Esophagus muscularis mucosa (tissue), 4 donors: ENCODE measurements at regions not wholly inside any gene's neighbourhood (a gene's known extent, or its start where the extent isn't known, plus 50 kb on each side); places are given as distances from the start of the nearest gene placed in this dataset.

ENCODE experiments used
- DNase-seq: peaks from one replicate; pipeline ENCODE4 v3.0.0-alpha.2; 2017; ENCODE audit errors: extremely low spot score
- H3K27ac ChIP-seq, 4 donors: fragments of 200-600 bp; sonication (generic); replicated peaks in 1 of 4; 1 replicate in 3 of 4; 2 replicates in 1 of 4; pipeline ENCODE4 v1.5.1; 2016 to 2019; ENCODE audit warnings: mild to moderate bottlenecking in 1 of 4
- H3K27me3 ChIP-seq, 4 donors: fragments of 200-600 bp; sonication (generic); one replicate each; pipeline versions ENCODE4 v1.5.1 to v1.6.0; 2016 to 2019
- H3K36me3 ChIP-seq, 4 donors: fragments of 200-600 bp; sonication (generic); one replicate each; pipeline ENCODE4 v1.5.1; 2016 to 2019
- H3K4me1 ChIP-seq, 4 donors: fragments of 200-600 bp; sonication (generic); one replicate each; pipeline ENCODE4 v1.5.1; 2016 to 2019
- H3K4me3 ChIP-seq, 4 donors: fragments of 200-600 bp; sonication (generic); 1 replicate in 2 of 4; 2 replicates in 2 of 4; pipeline ENCODE4 v1.5.1; 2016 to 2019; ENCODE audit warnings: mild to moderate bottlenecking in 4 of 4, moderate library complexity in 1 of 4
- H3K9me3 ChIP-seq, 4 donors: fragments of 200-600 bp; sonication (generic); 1 replicate in 3 of 4; 2 replicates in 1 of 4; pipeline ENCODE4 v1.5.1; 2016 to 2019
- EP300 ChIP-seq: sonication (generic); formaldehyde crosslinking; IDR thresholded peaks from one replicate; pipeline ENCODE4 v1.6.1; 2017; ENCODE audit warnings: antibody characterized with exemption
- POLR2A ChIP-seq: fragments of 450-650 bp; IDR thresholded peaks from one replicate; pipeline ENCODE4 v1.6.1; 2017; ENCODE audit warnings: antibody characterized with exemption, moderate library complexity, mild to moderate bottlenecking, low read depth
- POLR2AphosphoS5 ChIP-seq, 2 donors: sonication (generic); formaldehyde crosslinking; IDR thresholded peaks; one replicate each; pipeline ENCODE4 v1.6.1; 2017; ENCODE audit warnings: antibody characterized with exemption in 2 of 2
- WGBS: methylation state at CpG from one replicate; pipeline ENCODE4 v1.1.5; 2018; 5-methylcytosine and 5-hydroxymethylcytosine counted together
- intact Hi-C: fragments of 100-400 bp; cut with DNase I; formaldehyde crosslinking; loops from one replicate; pipeline ENCODE4 v1.15.1; 2023
- TF ChIP-seq, protein P1 (sequence below), 3 experiments: fragments of 200-600 bp in 2 of 3; fragments of 450-650 bp in 1 of 3; sonication (generic) in 2 of 3; IDR thresholded peaks; one replicate each; pipeline ENCODE4 v1.5.1; 2017 to 2019; ENCODE audit warnings: antibody characterized with exemption in 3 of 3, mild to moderate bottlenecking in 2 of 3, moderate library complexity in 1 of 3

DNA sequence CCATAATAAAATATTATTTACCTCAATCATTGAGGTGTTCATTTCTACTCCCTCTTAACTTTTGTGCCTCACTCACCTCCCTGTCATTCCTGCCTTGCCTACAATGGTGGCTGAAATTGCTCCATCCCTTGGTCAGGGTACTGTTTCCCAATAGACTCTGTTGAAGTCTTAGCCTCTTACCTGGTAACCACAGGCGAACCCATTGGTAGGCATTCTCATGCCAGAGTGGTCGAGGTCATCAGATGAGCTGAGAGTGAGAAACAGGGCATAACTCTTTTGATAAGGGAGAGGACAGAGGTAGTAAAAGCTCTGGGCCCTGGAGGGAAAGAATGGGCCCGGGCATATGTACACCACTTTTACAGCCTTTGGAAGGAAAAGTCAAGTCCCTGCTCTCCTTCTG lies 265.6 kb downstream of the ARRDC4 start:
- no peaks in the 10 kb centered on the region for H3K9me3 ChIP-seq
- WGBS, result 86% methylated on average over 3 of the region's 3 CpGs
- intact Hi-C loops, result no loop called here
- H3K27me3 ChIP-seq, result no peaks in the 10 kb centered on the region
- H3K4me3 ChIP-seq, result no peak overlapping the region
- H3K36me3 ChIP-seq, result no peaks in the 10 kb centered on the region
- no peak for DNase-seq
- TF ChIP-seq, protein P1, sequence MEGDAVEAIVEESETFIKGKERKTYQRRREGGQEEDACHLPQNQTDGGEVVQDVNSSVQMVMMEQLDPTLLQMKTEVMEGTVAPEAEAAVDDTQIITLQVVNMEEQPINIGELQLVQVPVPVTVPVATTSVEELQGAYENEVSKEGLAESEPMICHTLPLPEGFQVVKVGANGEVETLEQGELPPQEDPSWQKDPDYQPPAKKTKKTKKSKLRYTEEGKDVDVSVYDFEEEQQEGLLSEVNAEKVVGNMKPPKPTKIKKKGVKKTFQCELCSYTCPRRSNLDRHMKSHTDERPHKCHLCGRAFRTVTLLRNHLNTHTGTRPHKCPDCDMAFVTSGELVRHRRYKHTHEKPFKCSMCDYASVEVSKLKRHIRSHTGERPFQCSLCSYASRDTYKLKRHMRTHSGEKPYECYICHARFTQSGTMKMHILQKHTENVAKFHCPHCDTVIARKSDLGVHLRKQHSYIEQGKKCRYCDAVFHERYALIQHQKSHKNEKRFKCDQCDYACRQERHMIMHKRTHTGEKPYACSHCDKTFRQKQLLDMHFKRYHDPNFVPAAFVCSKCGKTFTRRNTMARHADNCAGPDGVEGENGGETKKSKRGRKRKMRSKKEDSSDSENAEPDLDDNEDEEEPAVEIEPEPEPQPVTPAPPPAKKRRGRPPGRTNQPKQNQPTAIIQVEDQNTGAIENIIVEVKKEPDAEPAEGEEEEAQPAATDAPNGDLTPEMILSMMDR (IDR thresholded peaks at IDR 0.05), result no peak
- TF ChIP-seq POLR2AphosphoS5 (IDR thresholded peaks at IDR 0.05) (no peak), EP300 (no peak)
- H3K27ac ChIP-seq, result no peak overlapping the region
- H3K4me1 ChIP-seq, result no peaks in the 10 kb centered on the region

- Histone ChIP-seq H3K27ac (no peak overlapping the region), H3K36me3 (no peaks in the 10 kb centered on the region), H3K4me1 (no peaks in the 10 kb centered on the region), H3K27me3 (no peaks in the 10 kb centered on the region), H3K9me3 (no peaks in the 10 kb centered on the region), H3K4me3 (no peak overlapping the region)
- intact Hi-C loops, result no loop called here
- DNase-seq, result no peak
- TF ChIP-seq POLR2A (no peak), EP300 (no peak), POLR2AphosphoS5 (IDR thresholded peaks at IDR 0.05) (no peak)
- TF ChIP-seq, protein P1 (IDR thresholded peaks at IDR 0.05), result no peak
- WGBS, result 36% methylated on average over 2 of the region's 2 CpGs
These were observed 266.1 kb downstream of the ARRDC4 start for GRCh38 chr15:98226578-98226977.

DNA sequence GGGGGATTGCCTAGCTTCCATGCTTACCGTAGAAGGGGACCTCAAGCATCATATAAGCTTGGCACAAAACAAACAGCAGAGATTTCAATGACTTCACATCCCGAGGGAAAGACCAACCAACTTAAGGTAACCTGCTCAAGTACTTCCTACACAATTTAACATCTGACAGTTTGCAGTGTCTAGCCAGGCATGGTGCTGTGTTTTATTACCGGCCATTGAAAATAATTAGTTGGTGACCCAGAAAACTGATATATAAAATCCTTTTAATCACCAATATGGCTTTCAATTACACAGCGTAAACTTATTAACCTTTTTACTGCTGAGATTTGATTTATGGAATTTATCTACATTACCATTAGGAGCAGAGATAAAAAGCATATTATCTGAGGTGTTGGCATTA lies 268.3 kb downstream of the ARRDC4 start:
- no peaks in the 10 kb centered on the region for H3K4me1 ChIP-seq
- 82% methylated on average over 4 of the region's 4 CpGs for WGBS
- H3K27me3 ChIP-seq, result no peaks in the 10 kb centered on the region
- no peaks in the 10 kb centered on the region for H3K9me3 ChIP-seq
- H3K27ac ChIP-seq, result no peak overlapping the region
- H3K4me3 ChIP-seq, result no peak overlapping the region
- intact Hi-C loops, result no loop called here
- DNase-seq, result no peak
- no peaks in the 10 kb centered on the region for H3K36me3 ChIP-seq
- TF ChIP-seq, protein P1 (IDR thresholded peaks at IDR 0.05), result no peak
- TF ChIP-seq POLR2AphosphoS5 (IDR thresholded peaks at IDR 0.05) (no peak), EP300 (no peak), POLR2A (no peak)

GRCh38 chr15:98230975-98231374 lies 270.5 kb downstream of the ARRDC4 start:
- intact Hi-C loops, result no loop called here
- Histone ChIP-seq H3K36me3 (no peaks in the 10 kb centered on the region), H3K4me1 (no peaks in the 10 kb centered on the region), H3K27me3 (no peaks in the 10 kb centered on the region), H3K9me3 (no peaks in the 10 kb centered on the region), H3K27ac (no peak overlapping the region), H3K4me3 (no peak overlapping the region)
- WGBS, result 91% methylated on average over 5 of the region's 5 CpGs
- no peak for DNase-seq
- TF ChIP-seq EP300 (no peak), POLR2A (no peak), POLR2AphosphoS5 (IDR thresholded peaks at IDR 0.05) (no peak)
- TF ChIP-seq, protein P1 (IDR thresholded peaks at IDR 0.05), result no peak

GRCh38 chr15:98231696-98232440 lies 271.4 kb downstream of the ARRDC4 start:
- no peaks in the 10 kb centered on the region for H3K4me1 ChIP-seq
- DNase-seq, result no peak
- no peaks in the 10 kb centered on the region for H3K36me3 ChIP-seq
- WGBS, result 76% methylated on average over 8 of the region's 8 CpGs
- no peaks in the 10 kb centered on the region for H3K9me3 ChIP-seq
- no peak for TF ChIP-seq POLR2A
- no peak for TF ChIP-seq EP300
- TF ChIP-seq POLR2AphosphoS5 (IDR thresholded peaks at IDR 0.05), result no peak
- H3K27ac ChIP-seq, result no peak overlapping the region
- no peak overlapping the region for H3K4me3 ChIP-seq
- H3K27me3 ChIP-seq, result no peaks in the 10 kb centered on the region
- intact Hi-C loops, result no loop called here
